Activated CD4-positive, alpha-beta memory T cell treated with anti-CD3 and anti-CD28 coated beads, Interleukin-2, amount 10 ng/mL, durations not matched to agents 7 days and 5 days (primary cell): ENCODE measurements at regions not wholly inside any gene's neighbourhood (a gene's known extent, or its start where the extent isn't known, plus 50 kb on each side); places are given as distances from the start of the nearest gene placed in this dataset.
"Not testable (repeated sequence)": the region's sequence is repeated elsewhere in the genome, so short reads cannot be mapped to it uniquely, and the experiment has no call there.

ENCODE experiments used
- CTCF ChIA-PET: fragments of 350-600 bp; sonication (Branson Sonifier 250); formaldehyde crosslinking; loops from one replicate; lab custom pipeline; 2021; ENCODE audit warnings: antibody characterized with exemption, inconsistent platforms; lab: Charles Lee
- POLR2A ChIA-PET: fragments of 350-600 bp; sonication (Branson Sonifier 250); formaldehyde crosslinking; loops from one replicate; lab custom pipeline; 2021; ENCODE audit warnings: antibody characterized with exemption; lab: Charles Lee
- DNase-seq: peaks from one replicate; pipeline ENCODE4 v3.0.0-alpha.2; 2020
- H3K27ac Mint-ChIP-seq: one replicate; pipeline ENCODE4 v1.8.0; 2021; ENCODE audit warnings: mild to moderate bottlenecking, mixed read lengths
- H3K27me3 Mint-ChIP-seq: one replicate; pipeline ENCODE4 v1.8.0; 2021; ENCODE audit warnings: mixed read lengths
- H3K36me3 Mint-ChIP-seq: one replicate; pipeline ENCODE4 v1.8.0; 2021; ENCODE audit warnings: low read depth, mixed read lengths
- H3K4me1 Mint-ChIP-seq: one replicate; pipeline ENCODE4 v1.8.0; 2021; ENCODE audit warnings: mixed read lengths
- H3K4me3 Mint-ChIP-seq: one replicate; pipeline ENCODE4 v1.8.0; 2021; ENCODE audit warnings: mild to moderate bottlenecking, mixed read lengths
- H3K9me3 Mint-ChIP-seq: one replicate; pipeline ENCODE4 v1.8.0; 2021; ENCODE audit warnings: mixed read lengths

- ChIA-PET POLR2A (no interaction called here), CTCF (no interaction called here)
- Mint-ChIP-seq H3K27ac (no peak overlapping the region), H3K9me3 (no peaks in the 10 kb centered on the region), H3K36me3 (no peaks in the 10 kb centered on the region), H3K4me3 (no peak overlapping the region), H3K27me3 (peaks cover 16% of the 10 kb centered on the region), H3K4me1 (no peaks in the 10 kb centered on the region)
- no peak for DNase-seq
Observed at GRCh38 chr2:231869704-231870103, 56.5 kb downstream of the NPPC start.

GRCh38 chr2:231869016-231869415 lies 57.2 kb downstream of the NPPC start:
- CTCF ChIA-PET, H3K4me1 Mint-ChIP-seq, DNase-seq, H3K27ac Mint-ChIP-seq, H3K4me3 Mint-ChIP-seq, H3K9me3 Mint-ChIP-seq, H3K36me3 Mint-ChIP-seq: not testable (repeated sequence)
- POLR2A ChIA-PET = interaction anchor here (0.6 kb wide), 1 partner anchor 241 kb away, joined by 4 read pairs; no protein-coding TSS in a partner anchor
- peaks cover 19% of the 10 kb centered on the region for H3K27me3 Mint-ChIP-seq

- H3K4me3 Mint-ChIP-seq = no peak overlapping the region
- H3K27ac Mint-ChIP-seq = no peak overlapping the region
- peaks cover 14% of the 10 kb centered on the region for H3K27me3 Mint-ChIP-seq
- DNase-seq = no peak
- ChIA-PET POLR2A (no interaction called here), CTCF (interaction anchor here (0.7 kb wide), 1 partner anchor 16 kb away, joined by 3 read pairs; no protein-coding TSS in a partner anchor)
- no peaks in the 10 kb centered on the region for H3K36me3 Mint-ChIP-seq
- no peaks in the 10 kb centered on the region for H3K9me3 Mint-ChIP-seq
- H3K4me1 Mint-ChIP-seq = no peaks in the 10 kb centered on the region
Observed at GRCh38 chr2:231866450-231866849, 59.7 kb downstream of the NPPC start.

- H3K9me3 Mint-ChIP-seq = no peaks in the 10 kb centered on the region
- H3K4me1 Mint-ChIP-seq = no peaks in the 10 kb centered on the region
- DNase-seq = no peak
- POLR2A ChIA-PET = no interaction called here
- no peak overlapping the region for H3K4me3 Mint-ChIP-seq
- peaks cover 10% of the 10 kb centered on the region for H3K27me3 Mint-ChIP-seq
- CTCF ChIA-PET = no interaction called here
- no peak overlapping the region for H3K27ac Mint-ChIP-seq
- no peaks in the 10 kb centered on the region for H3K36me3 Mint-ChIP-seq
Observed at GRCh38 chr2:231865222-231865621, 61.0 kb downstream of the NPPC start.

- CTCF ChIA-PET = no interaction called here
- Mint-ChIP-seq H3K4me1 (no peaks in the 10 kb centered on the region), H3K9me3 (no peaks in the 10 kb centered on the region), H3K27me3 (peaks cover 5% of the 10 kb centered on the region), H3K27ac (no peak overlapping the region), H3K36me3 (no peaks in the 10 kb centered on the region), H3K4me3 (no peak overlapping the region)
- no peak for DNase-seq
- POLR2A ChIA-PET = no interaction called here
Observed at GRCh38 chr2:231862071-231862470, 64.1 kb downstream of the NPPC start.

- ChIA-PET CTCF (no interaction called here), POLR2A (no interaction called here)
- Mint-ChIP-seq H3K27ac (no peak overlapping the region), H3K4me1 (no peaks in the 10 kb centered on the region), H3K36me3 (no peaks in the 10 kb centered on the region), H3K4me3 (no peak overlapping the region), H3K27me3 (peaks cover 4% of the 10 kb centered on the region), H3K9me3 (no peaks in the 10 kb centered on the region)
- no peak for DNase-seq
Observed at GRCh38 chr2:231861288-231861931, 64.8 kb downstream of the NPPC start.
